ENCODE measurements at regions not wholly inside any gene's neighbourhood (a gene's known extent, or its start where the extent isn't known, plus 50 kb on each side); places are given as distances from the start of the nearest gene placed in this dataset.

GRCh38 chr11:128005562-128005961 lies 581.8 kb downstream of the ETS1 start:
- no peak for TF ChIP-seq BCL3 (IDR thresholded peaks at IDR 0.05)
- TF ChIP-seq PBX3 (IDR thresholded peaks at IDR 0.05) = no peak
- no peak for TF ChIP-seq NR3C1 (IDR thresholded peaks at IDR 0.05)
- no peak for TF ChIP-seq POLR2AphosphoS2 (conservative IDR thresholded peaks at IDR 0.05; ENCODE audit: low read length)
- TF ChIP-seq MAFK (IDR thresholded peaks at IDR 0.05; ENCODE audit: partially characterized antibody) = no peak
- TF ChIP-seq, protein P1, sequence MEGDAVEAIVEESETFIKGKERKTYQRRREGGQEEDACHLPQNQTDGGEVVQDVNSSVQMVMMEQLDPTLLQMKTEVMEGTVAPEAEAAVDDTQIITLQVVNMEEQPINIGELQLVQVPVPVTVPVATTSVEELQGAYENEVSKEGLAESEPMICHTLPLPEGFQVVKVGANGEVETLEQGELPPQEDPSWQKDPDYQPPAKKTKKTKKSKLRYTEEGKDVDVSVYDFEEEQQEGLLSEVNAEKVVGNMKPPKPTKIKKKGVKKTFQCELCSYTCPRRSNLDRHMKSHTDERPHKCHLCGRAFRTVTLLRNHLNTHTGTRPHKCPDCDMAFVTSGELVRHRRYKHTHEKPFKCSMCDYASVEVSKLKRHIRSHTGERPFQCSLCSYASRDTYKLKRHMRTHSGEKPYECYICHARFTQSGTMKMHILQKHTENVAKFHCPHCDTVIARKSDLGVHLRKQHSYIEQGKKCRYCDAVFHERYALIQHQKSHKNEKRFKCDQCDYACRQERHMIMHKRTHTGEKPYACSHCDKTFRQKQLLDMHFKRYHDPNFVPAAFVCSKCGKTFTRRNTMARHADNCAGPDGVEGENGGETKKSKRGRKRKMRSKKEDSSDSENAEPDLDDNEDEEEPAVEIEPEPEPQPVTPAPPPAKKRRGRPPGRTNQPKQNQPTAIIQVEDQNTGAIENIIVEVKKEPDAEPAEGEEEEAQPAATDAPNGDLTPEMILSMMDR (IDR thresholded peaks at IDR 0.05) = no peak
- no peak for TF ChIP-seq ZSCAN20 (CRISPR knock-in tag; IDR thresholded peaks at IDR 0.05)
- no peak for TF ChIP-seq PHF8 (IDR thresholded peaks at IDR 0.05; ENCODE audit: borderline replicate concordance, low read depth)
- TF ChIP-seq POLR2A (IDR thresholded peaks at IDR 0.05; ENCODE audit: low read length) = no peak
- TF ChIP-seq EP300 (IDR thresholded peaks at IDR 0.05) = no peak
- TF ChIP-seq RARB (CRISPR knock-in tag; IDR thresholded peaks at IDR 0.05) = no peak
